HPDE6-E6E7 (cell line): ENCODE measurements at regions not wholly inside any gene's neighbourhood (a gene's known extent, or its start where the extent isn't known, plus 50 kb on each side); places are given as distances from the start of the nearest gene placed in this dataset.
A peak's percentile ranks its signal among the peaks of the same experiment; 100 is the strongest.
"Not testable (repeated sequence)": the region's sequence is repeated elsewhere in the genome, so short reads cannot be mapped to it uniquely, and the experiment has no call there.

Source experiments
- DNase-seq: peaks from one replicate; pipeline ENCODE4 v3.0.0; 2011; ENCODE audit warnings: missing footprints; ENCODE audit errors: extremely low spot score

GRCh38 chr7:149334930-149335329 lies 72.9 kb downstream of the ZNF783 start:
- DNase-seq: no peak

GRCh38 chr7:149348758-149349369 lies 86.9 kb downstream of the ZNF783 start:
- no peak for DNase-seq

GRCh38 chr7:149353739-149354504 lies 91.9 kb downstream of the ZNF783 start:
- DNase-seq: no peak

- not testable (repeated sequence) for DNase-seq
These were observed 93.0 kb downstream of the ZNF783 start for GRCh38 chr7:149355035-149355389.

- peak; percentile 73 for DNase-seq
These were observed 93.5 kb downstream of the ZNF783 start for GRCh38 chr7:149355390-149356048.

- no peak for DNase-seq
These were observed 98.2 kb downstream of the ZNF777 start for GRCh38 chr7:149362696-149363095.

GRCh38 chr7:149367418-149368180 lies 93.3 kb downstream of the ZNF777 start:
- no peak for DNase-seq

GRCh38 chr7:149369497-149369896 lies 91.4 kb downstream of the ZNF777 start:
- peak; percentile 31 for DNase-seq

- no peak for DNase-seq
These were observed 90.1 kb downstream of the ZNF777 start for GRCh38 chr7:149370790-149371189.

- DNase-seq: no peak
These were observed 87.8 kb downstream of the ZNF777 start for GRCh38 chr7:149373089-149373488.

GRCh38 chr7:149375234-149376008 lies 85.4 kb downstream of the ZNF777 start:
- DNase-seq: no peak

GRCh38 chr7:149377386-149377785 lies 83.5 kb downstream of the ZNF777 start:
- DNase-seq: no peak

- no peak for DNase-seq
These were observed 81.2 kb downstream of the ZNF777 start for GRCh38 chr7:149379625-149380024.

GRCh38 chr7:149381245-149381644 lies 79.6 kb downstream of the ZNF777 start:
- DNase-seq: no peak
